Peyer's patch (tissue), 4 donors: ENCODE measurements at regions not wholly inside any gene's neighbourhood (a gene's known extent, or its start where the extent isn't known, plus 50 kb on each side); places are given as distances from the start of the nearest gene placed in this dataset.

Experiments used
- POLR2A ChIP-seq, 2 donors: fragments of 450-650 bp; IDR thresholded peaks; one replicate each; pipeline ENCODE4 v1.5.1; 2017; ENCODE audit warnings: antibody characterized with exemption in 2 of 2, mild to moderate bottlenecking in 2 of 2, moderate library complexity in 2 of 2
- TF ChIP-seq, protein P1 (sequence below), 6 experiments: fragments of 450-650 bp in 4 of 6; fragments of 200-600 bp in 2 of 6; sonication (generic) in 1 of 6; IDR thresholded peaks; one replicate each; pipeline ENCODE4 v1.5.1; 2017 to 2019; ENCODE audit warnings: antibody characterized with exemption in 6 of 6, mild to moderate bottlenecking in 3 of 6, moderate library complexity in 1 of 6

DNA sequence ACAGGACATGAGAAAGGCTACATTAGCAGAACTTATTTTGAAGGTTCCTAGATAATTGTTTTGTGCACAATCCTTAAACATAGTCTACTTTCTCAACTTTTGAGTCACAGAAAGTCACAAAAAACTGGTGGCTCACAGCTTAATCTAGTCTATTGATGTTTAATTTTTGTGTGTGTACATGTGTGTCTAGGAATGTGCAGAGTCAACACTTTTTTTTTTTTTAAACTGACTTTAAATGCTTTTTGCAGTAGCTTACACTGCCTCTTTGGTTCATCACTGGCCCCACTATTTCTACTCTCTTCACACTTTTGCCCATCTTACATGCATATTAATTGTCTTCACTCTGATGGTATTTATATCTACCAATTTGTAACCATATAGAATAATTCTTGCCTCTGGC, 566.9 kb downstream of the BCKDHB start:
- TF ChIP-seq, protein P1, sequence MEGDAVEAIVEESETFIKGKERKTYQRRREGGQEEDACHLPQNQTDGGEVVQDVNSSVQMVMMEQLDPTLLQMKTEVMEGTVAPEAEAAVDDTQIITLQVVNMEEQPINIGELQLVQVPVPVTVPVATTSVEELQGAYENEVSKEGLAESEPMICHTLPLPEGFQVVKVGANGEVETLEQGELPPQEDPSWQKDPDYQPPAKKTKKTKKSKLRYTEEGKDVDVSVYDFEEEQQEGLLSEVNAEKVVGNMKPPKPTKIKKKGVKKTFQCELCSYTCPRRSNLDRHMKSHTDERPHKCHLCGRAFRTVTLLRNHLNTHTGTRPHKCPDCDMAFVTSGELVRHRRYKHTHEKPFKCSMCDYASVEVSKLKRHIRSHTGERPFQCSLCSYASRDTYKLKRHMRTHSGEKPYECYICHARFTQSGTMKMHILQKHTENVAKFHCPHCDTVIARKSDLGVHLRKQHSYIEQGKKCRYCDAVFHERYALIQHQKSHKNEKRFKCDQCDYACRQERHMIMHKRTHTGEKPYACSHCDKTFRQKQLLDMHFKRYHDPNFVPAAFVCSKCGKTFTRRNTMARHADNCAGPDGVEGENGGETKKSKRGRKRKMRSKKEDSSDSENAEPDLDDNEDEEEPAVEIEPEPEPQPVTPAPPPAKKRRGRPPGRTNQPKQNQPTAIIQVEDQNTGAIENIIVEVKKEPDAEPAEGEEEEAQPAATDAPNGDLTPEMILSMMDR (IDR thresholded peaks at IDR 0.05), result no peak
- no peak for TF ChIP-seq POLR2A (IDR thresholded peaks at IDR 0.05)
